Mesothelial cell of epicardium (in vitro differentiated cells): ENCODE measurements at regions not wholly inside any gene's neighbourhood (a gene's known extent, or its start where the extent isn't known, plus 50 kb on each side); places are given as distances from the start of the nearest gene placed in this dataset.

Experiments used
- DNase-seq, 2 experiments: peaks; one replicate each; pipeline ENCODE4 v3.0.0; 2021; ENCODE audit warnings: low spot score in 2 of 2; ENCODE audit not compliant: unreplicated experiment in 2 of 2
- H3K27ac Mint-ChIP-seq: 2 replicates; pipeline ENCODE4 v1.8.0; 2021; ENCODE audit warnings: mixed read lengths
- H3K27me3 Mint-ChIP-seq: 2 replicates; pipeline ENCODE4 v1.8.0; 2021; ENCODE audit warnings: low read depth, mixed read lengths
- H3K36me3 Mint-ChIP-seq: 2 replicates; pipeline ENCODE4 v1.8.0; 2021; ENCODE audit warnings: mixed read lengths
- H3K4me1 Mint-ChIP-seq: 2 replicates; pipeline ENCODE4 v1.8.0; 2021; ENCODE audit warnings: mixed read lengths
- H3K4me3 Mint-ChIP-seq: 2 replicates; pipeline ENCODE4 v1.8.0; 2021; ENCODE audit warnings: mild to moderate bottlenecking, moderate library complexity, mixed read lengths
- H3K9me3 Mint-ChIP-seq: 2 replicates; pipeline ENCODE4 v1.8.0; 2021; ENCODE audit warnings: mixed read lengths
- TF ChIP-seq, protein P1 (sequence below): fragments of 200-600 bp; sonication (generic); IDR thresholded peaks from one replicate; pipeline ENCODE4 v1.5.0; 2021; ENCODE audit warnings: antibody characterized with exemption; ENCODE audit not compliant: unreplicated experiment

DNA sequence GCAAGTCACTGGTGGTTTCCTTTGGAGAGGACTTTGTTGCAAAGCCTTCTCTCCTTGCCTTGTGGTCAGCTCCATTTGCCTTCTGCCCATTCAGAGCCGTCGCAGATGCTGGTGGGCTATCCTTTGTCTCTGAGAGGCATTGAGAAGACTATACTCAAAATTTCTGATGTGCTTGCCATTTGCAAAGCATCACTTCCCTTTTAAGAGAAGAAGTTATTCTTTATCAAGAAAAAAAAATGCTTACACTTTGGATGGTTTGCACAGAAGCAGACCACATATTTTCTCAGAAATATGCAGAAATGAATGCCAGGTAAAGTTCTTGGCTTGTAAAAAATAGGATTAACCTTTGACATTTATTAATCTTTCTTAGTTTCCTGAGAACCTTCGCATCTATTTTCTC lies 195.8 kb upstream of the KLF4 start:
- Mint-ChIP-seq H3K4me1 (no peaks in the 10 kb centered on the region), H3K36me3 (no peaks in the 10 kb centered on the region), H3K27me3 (peaks cover 5% of the 10 kb centered on the region), H3K9me3 (peaks cover 4% of the 10 kb centered on the region), H3K27ac (no peak overlapping the region), H3K4me3 (no peak overlapping the region)
- TF ChIP-seq, protein P1, sequence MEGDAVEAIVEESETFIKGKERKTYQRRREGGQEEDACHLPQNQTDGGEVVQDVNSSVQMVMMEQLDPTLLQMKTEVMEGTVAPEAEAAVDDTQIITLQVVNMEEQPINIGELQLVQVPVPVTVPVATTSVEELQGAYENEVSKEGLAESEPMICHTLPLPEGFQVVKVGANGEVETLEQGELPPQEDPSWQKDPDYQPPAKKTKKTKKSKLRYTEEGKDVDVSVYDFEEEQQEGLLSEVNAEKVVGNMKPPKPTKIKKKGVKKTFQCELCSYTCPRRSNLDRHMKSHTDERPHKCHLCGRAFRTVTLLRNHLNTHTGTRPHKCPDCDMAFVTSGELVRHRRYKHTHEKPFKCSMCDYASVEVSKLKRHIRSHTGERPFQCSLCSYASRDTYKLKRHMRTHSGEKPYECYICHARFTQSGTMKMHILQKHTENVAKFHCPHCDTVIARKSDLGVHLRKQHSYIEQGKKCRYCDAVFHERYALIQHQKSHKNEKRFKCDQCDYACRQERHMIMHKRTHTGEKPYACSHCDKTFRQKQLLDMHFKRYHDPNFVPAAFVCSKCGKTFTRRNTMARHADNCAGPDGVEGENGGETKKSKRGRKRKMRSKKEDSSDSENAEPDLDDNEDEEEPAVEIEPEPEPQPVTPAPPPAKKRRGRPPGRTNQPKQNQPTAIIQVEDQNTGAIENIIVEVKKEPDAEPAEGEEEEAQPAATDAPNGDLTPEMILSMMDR: no peak
- no peak for DNase-seq

DNA sequence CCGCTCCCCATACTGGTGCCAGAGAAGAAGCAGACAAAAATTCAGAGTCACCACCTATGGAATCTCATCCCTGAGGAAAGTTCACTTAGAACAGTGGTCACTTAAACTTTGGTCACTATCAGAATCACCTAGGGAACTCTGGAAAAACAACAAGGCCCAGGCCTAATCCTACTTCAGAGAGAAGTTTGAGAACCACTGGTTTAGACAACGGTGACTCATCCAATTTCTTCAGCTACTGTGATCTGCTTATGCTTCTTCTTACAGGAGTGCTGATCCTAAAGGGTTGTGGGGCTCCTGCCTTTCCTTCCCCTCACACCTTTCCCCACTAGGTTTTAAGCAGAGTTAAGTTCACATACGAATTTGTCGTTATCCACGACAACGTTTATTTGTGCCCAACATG lies 194.7 kb upstream of the KLF4 start:
- peaks cover 3% of the 10 kb centered on the region for H3K27me3 Mint-ChIP-seq

DNA sequence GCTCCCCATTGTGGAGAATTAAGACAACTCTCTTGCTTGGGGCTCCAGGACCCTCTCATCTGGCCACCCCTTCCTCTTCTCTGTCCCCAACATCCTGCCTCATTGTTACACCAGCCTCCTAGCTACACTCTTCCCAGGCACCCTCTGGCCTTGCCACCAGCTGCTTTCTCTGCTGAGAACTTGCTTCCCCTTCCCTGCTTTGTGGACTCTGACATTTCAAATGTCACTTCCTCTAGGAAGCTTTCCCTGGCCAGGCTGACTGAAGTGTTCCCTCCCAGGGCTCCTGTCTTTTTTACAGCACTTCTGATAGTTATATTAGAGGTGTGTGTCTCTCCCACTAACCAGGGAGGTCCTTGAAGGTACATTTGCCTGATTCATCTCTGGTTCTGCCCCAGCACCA lies 194.0 kb upstream of the KLF4 start:
- H3K27me3 Mint-ChIP-seq: peaks cover 3% of the 10 kb centered on the region
- TF ChIP-seq, protein P1: no peak
- no peak for DNase-seq
- no peaks in the 10 kb centered on the region for H3K9me3 Mint-ChIP-seq
- H3K4me1 Mint-ChIP-seq: no peaks in the 10 kb centered on the region
- no peak overlapping the region for H3K27ac Mint-ChIP-seq
- H3K36me3 Mint-ChIP-seq: no peaks in the 10 kb centered on the region
- no peak overlapping the region for H3K4me3 Mint-ChIP-seq

More for the DNA sequence above, 194.7 kb upstream of the KLF4 start:
- Mint-ChIP-seq H3K9me3 (peaks cover 3% of the 10 kb centered on the region), H3K4me3 (no peak overlapping the region), H3K27ac (no peak overlapping the region), H3K36me3 (no peaks in the 10 kb centered on the region), H3K4me1 (no peaks in the 10 kb centered on the region)
- no peak for DNase-seq
- TF ChIP-seq, protein P1: no peak

DNA sequence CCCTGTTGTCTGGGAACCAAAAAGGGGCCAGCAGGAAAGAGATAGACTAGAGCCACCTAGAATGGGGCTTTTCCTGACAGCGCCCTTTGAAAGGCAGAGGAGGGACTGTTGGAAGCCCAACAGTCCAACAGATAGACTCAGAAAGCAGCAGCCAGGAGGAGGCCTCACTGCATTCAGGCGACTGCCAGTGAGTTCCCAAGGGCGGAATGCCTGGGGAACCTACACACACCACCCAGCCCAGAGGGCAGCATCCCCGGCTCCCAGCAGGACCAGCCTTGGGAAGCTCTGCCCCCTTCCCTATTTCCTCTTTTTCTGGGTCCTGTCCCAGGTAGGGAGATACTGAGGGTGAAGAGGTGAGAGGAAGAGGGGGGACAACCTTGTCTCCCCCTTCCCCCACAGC lies 192.4 kb upstream of the KLF4 start:
- TF ChIP-seq, protein P1: no peak
- Mint-ChIP-seq H3K36me3 (no peaks in the 10 kb centered on the region), H3K4me1 (no peaks in the 10 kb centered on the region), H3K4me3 (no peak overlapping the region), H3K27me3 (no peaks in the 10 kb centered on the region), H3K9me3 (no peaks in the 10 kb centered on the region), H3K27ac (no peak overlapping the region)
- DNase-seq: no peak

DNA sequence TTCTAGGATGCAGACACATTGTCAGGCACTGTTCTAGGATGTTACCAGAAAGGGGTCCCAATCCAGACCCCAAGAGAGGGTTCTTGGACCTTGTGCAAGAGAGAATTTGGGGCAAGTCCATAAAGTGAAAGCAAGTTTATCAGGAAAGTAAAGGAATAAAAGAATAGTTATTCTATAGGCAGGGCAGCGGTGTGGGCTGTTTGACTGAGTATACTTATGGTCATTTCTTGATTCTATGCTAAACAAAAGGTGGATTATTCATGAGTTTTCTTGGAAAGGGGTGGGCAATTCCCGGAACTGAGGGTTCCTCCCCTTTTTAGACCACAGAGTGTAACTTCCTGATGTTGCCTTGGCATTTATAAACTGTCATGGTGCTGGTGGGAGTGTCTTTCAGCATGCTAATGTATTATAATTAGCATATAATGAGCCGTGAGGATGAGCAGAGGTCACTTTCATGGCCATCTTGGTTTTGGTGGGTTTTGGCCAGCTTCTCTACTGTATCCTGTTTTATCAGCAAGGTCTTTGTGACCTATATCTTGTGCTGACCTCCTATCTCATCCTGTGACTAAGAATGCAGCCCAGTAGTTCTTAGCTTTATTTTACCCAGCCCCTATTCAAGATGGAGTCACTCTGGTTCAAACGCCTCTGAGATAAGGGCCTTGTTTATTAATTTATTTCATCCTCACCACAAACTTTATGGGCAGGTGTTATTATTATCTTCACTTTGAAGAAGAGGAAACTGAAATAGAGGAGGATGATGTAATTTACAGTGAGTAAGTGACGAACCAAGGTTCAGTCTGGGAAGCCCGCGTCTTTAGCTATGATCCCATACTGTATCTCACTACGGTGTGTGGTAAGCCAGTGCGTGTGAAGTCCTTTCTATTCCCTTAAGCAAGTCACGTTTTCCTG lies 186.0 kb upstream of the KLF4 start:
- Mint-ChIP-seq H3K27ac (no peak overlapping the region), H3K4me3 (no peak overlapping the region), H3K9me3 (no peaks in the 10 kb centered on the region), H3K27me3 (no peaks in the 10 kb centered on the region), H3K4me1 (no peaks in the 10 kb centered on the region), H3K36me3 (no peaks in the 10 kb centered on the region)
- TF ChIP-seq, protein P1: no peak
- no peak for DNase-seq
